H1 (cell line): ENCODE measurements at regions not wholly inside any gene's neighbourhood (a gene's known extent, or its start where the extent isn't known, plus 50 kb on each side); places are given as distances from the start of the nearest gene placed in this dataset.

Experiments used
- BCL11A ChIP-seq, 2 experiments: IDR thresholded peaks; one replicate each; pipeline ENCODE4 v1.6.1; 2011; ENCODE audit warnings: low read depth in 2 of 2, low read length in 2 of 2, mild to moderate bottlenecking in 2 of 2
- CBX8 ChIP-seq: fragments of 300-800, 300-1000 bp; sonication (generic); IDR thresholded peaks from 2 replicates; pipeline ENCODE4 v1.7.1; 2016; ENCODE audit warnings: low read depth, low read length, borderline replicate concordance
- EP300 ChIP-seq, 2 experiments: IDR thresholded peaks; 1 replicate in 1 of 2; 2 replicates in 1 of 2; pipeline ENCODE4 v1.6.1; 2011 to 2012; ENCODE audit warnings: low read depth in 2 of 2, low read length in 2 of 2, mild to moderate bottlenecking in 2 of 2, borderline replicate concordance in 1 of 2, inconsistent platforms in 1 of 2, moderate library complexity in 1 of 2
- EZH2 ChIP-seq: fragments of 200-600 bp; sonication (generic); IDR thresholded peaks from 2 replicates; pipeline ENCODE4 v1.7.1; 2012; ENCODE audit warnings: low read depth, mild to moderate bottlenecking, moderate library complexity, low read length, inconsistent platforms; ENCODE audit not compliant: severe bottlenecking
- HDAC2 ChIP-seq, 2 experiments: fragments of 300-600 bp in 1 of 2; sonication (generic) in 1 of 2; IDR thresholded peaks; 2 replicates each; pipeline ENCODE4 v1.6.1; 2011 to 2012; ENCODE audit warnings: low read depth in 2 of 2, low read length in 2 of 2, mild to moderate bottlenecking in 2 of 2, moderate library complexity in 2 of 2, borderline replicate concordance in 1 of 2, inconsistent platforms in 1 of 2
- KDM1A ChIP-seq: fragments of 200-600, 300-600 bp; sonication (generic); IDR thresholded peaks from 2 replicates; pipeline ENCODE4 v1.7.1; 2016; ENCODE audit warnings: mild to moderate bottlenecking, low read length, borderline replicate concordance
- KDM5A ChIP-seq: fragments of 200-600 bp; IDR thresholded peaks from 2 replicates; pipeline ENCODE4 v1.7.1; 2012; ENCODE audit warnings: mild to moderate bottlenecking, low read length, inconsistent platforms, mixed read lengths
- POLR2A ChIP-seq, 2 experiments: IDR thresholded peaks; 1 replicate in 1 of 2; 2 replicates in 1 of 2; pipeline ENCODE4 v1.6.1; 2011; ENCODE audit warnings: low read depth in 2 of 2, low read length in 2 of 2, mild to moderate bottlenecking in 2 of 2; ENCODE audit errors: control extremely low read depth in 1 of 2
- POLR2AphosphoS5 ChIP-seq: IDR thresholded peaks from 2 replicates; pipeline ENCODE4 v1.6.1; 2011; ENCODE audit warnings: low read depth, low read length
- SRF ChIP-seq: IDR thresholded peaks from 2 replicates; pipeline ENCODE4 v1.6.1; 2011; ENCODE audit warnings: mild to moderate bottlenecking, low read depth, low read length, moderate library complexity
- TAF1 ChIP-seq: IDR thresholded peaks from 2 replicates; pipeline ENCODE4 v1.6.1; 2011; ENCODE audit warnings: mild to moderate bottlenecking, low read depth, low read length
- TF ChIP-seq, protein P1 (sequence below): IDR thresholded peaks from 2 replicates; pipeline ENCODE4 v1.6.1; 2012; ENCODE audit warnings: inconsistent platforms
- TF ChIP-seq, protein P2 (sequence below), 3 experiments: IDR thresholded peaks; 1 replicate in 2 of 3; 2 replicates in 1 of 3; pipeline versions ENCODE4 v1.5.1 to v1.6.1; 2011; ENCODE audit warnings: low read length in 3 of 3, mild to moderate bottlenecking in 3 of 3, inconsistent platforms in 2 of 3, low read depth in 1 of 3, moderate library complexity in 1 of 3; ENCODE audit not compliant: insufficient read depth in 1 of 3; ENCODE audit errors: control extremely low read depth in 1 of 3

DNA sequence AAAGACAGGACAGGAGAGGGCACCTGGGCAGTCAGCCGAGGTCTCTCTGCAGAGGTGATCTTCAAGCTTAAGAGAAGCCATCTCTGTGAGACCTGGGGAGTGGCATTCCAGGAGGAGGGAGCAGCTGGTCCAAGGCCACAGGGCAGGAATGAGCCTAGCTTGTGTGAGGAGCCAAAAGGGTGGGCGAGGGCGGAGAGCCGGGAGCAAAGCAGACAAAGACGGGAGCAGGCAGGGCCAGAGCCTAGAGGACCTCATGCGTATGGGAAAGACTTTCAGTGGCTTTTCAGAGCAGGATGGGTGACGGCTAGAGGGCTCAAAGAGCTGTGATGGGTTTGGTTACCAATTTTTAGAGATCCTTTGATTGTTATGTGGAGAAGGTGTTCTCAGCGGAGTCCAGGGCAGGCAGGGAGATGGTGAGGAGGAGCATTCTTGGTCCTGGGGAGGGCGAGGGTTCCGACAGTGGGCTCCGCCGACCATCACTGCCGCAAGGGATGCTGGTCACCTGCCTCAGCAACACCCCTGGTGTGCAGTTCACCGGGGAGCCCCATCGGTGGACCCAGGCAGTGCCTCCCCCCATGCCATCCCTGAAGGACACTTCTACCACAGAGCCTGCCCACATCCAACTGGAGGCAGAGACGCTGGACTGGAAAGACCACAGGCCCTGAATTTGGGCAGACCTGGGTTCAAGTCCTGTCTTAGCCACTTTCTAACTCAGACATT lies 122.9 kb upstream of the IRF2BP2 start:
- TF ChIP-seq POLR2A (IDR thresholded peaks at IDR 0.05; ENCODE audit: control extremely low read depth in 1 of 2, low read depth in 2 of 2, low read length in 2 of 2), result no peak
- no peak for TF ChIP-seq POLR2AphosphoS5
- TF ChIP-seq, protein P1, sequence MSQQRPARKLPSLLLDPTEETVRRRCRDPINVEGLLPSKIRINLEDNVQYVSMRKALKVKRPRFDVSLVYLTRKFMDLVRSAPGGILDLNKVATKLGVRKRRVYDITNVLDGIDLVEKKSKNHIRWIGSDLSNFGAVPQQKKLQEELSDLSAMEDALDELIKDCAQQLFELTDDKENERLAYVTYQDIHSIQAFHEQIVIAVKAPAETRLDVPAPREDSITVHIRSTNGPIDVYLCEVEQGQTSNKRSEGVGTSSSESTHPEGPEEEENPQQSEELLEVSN, result no peak
- TF ChIP-seq EZH2, result no peak
- no peak for TF ChIP-seq BCL11A (IDR thresholded peaks at IDR 0.05; ENCODE audit: low read depth in 2 of 2, low read length in 2 of 2)
- TF ChIP-seq EP300 (IDR thresholded peaks at IDR 0.05; ENCODE audit: borderline replicate concordance in 1 of 2, low read depth in 2 of 2, low read length in 2 of 2), result no peak
- no peak for TF ChIP-seq SRF
- no peak for TF ChIP-seq HDAC2 (IDR thresholded peaks at IDR 0.05; ENCODE audit: borderline replicate concordance in 1 of 2, low read depth in 2 of 2, low read length in 2 of 2)
- TF ChIP-seq KDM5A, result no peak
- TF ChIP-seq, protein P2, sequence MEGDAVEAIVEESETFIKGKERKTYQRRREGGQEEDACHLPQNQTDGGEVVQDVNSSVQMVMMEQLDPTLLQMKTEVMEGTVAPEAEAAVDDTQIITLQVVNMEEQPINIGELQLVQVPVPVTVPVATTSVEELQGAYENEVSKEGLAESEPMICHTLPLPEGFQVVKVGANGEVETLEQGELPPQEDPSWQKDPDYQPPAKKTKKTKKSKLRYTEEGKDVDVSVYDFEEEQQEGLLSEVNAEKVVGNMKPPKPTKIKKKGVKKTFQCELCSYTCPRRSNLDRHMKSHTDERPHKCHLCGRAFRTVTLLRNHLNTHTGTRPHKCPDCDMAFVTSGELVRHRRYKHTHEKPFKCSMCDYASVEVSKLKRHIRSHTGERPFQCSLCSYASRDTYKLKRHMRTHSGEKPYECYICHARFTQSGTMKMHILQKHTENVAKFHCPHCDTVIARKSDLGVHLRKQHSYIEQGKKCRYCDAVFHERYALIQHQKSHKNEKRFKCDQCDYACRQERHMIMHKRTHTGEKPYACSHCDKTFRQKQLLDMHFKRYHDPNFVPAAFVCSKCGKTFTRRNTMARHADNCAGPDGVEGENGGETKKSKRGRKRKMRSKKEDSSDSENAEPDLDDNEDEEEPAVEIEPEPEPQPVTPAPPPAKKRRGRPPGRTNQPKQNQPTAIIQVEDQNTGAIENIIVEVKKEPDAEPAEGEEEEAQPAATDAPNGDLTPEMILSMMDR (IDR thresholded peaks at IDR 0.05; ENCODE audit: control extremely low read depth in 1 of 3, insufficient read depth in 1 of 3, low read depth in 1 of 3, low read length in 3 of 3), result no peak
- no peak for TF ChIP-seq KDM1A
- TF ChIP-seq CBX8, result no peak
- no peak for TF ChIP-seq TAF1
